GM10266 (cell line): ENCODE measurements at regions not wholly inside any gene's neighbourhood (a gene's known extent, or its start where the extent isn't known, plus 50 kb on each side); places are given as distances from the start of the nearest gene placed in this dataset.
A peak's percentile ranks its signal among the peaks of the same experiment; 100 is the strongest.

Experiments
- DNase-seq: peaks from one replicate; pipeline ENCODE4 v3.0.0; 2012; ENCODE audit errors: extremely low spot score
- TF ChIP-seq, protein P1 (sequence below): IDR thresholded peaks from 2 replicates; pipeline ENCODE4 v1.5.1; 2012; ENCODE audit warnings: mild to moderate bottlenecking, low read depth; ENCODE audit not compliant: control insufficient read depth, insufficient read depth; ENCODE audit errors: missing control alignments

DNA sequence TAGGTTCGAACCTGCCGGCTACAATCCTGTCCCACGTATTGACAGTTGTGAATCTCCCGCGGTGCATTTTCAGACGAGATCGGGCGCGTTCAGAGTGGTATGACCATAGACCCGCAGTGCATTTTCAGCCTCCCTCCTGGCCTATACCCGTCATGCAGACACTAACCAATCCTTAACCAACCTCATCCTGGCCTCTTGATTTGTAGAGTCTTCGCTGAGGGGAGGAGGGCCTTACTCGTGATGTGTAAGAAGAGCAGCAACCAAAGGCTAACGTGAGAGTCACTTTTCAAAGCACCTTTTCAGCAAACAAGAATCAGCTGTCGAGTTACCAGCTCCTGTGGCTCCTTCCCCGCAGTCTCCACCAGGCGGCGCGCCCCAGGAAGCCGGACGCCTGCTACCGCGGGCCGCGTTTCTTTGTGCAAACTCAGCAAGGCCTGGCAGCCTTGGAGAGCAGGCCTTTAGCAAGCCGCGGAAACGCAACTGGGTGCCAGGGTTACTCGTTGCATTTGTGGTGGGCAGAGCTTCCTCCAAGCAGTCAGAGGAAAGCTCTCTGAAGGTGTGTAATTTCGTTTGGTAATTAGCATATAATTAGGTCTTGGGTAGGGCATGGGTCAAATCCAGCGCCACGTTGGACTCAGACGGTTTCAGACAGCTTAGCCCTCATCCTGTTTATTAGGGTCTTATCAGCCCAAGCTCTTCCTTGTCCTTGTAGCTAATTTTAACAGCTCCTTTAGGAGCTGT is 139.8 kb downstream of the OR2B2 start:
- DNase-seq = peak; percentile 75
- TF ChIP-seq, protein P1, sequence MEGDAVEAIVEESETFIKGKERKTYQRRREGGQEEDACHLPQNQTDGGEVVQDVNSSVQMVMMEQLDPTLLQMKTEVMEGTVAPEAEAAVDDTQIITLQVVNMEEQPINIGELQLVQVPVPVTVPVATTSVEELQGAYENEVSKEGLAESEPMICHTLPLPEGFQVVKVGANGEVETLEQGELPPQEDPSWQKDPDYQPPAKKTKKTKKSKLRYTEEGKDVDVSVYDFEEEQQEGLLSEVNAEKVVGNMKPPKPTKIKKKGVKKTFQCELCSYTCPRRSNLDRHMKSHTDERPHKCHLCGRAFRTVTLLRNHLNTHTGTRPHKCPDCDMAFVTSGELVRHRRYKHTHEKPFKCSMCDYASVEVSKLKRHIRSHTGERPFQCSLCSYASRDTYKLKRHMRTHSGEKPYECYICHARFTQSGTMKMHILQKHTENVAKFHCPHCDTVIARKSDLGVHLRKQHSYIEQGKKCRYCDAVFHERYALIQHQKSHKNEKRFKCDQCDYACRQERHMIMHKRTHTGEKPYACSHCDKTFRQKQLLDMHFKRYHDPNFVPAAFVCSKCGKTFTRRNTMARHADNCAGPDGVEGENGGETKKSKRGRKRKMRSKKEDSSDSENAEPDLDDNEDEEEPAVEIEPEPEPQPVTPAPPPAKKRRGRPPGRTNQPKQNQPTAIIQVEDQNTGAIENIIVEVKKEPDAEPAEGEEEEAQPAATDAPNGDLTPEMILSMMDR = peak; percentile 88

GRCh38 chr6:27771235-27771634 is 141.0 kb downstream of the OR2B2 start:
- TF ChIP-seq, protein P1 = no peak
- no peak for DNase-seq

- DNase-seq = no peak
- TF ChIP-seq, protein P1 = no peak
These were observed 141.5 kb downstream of the OR2B2 start for GRCh38 chr6:27770724-27771123.

GRCh38 chr6:27768556-27768955 is 143.6 kb downstream of the OR2B2 start:
- TF ChIP-seq, protein P1 = no peak

GRCh38 chr6:27767851-27768250 is 144.3 kb downstream of the OR2B2 start:
- TF ChIP-seq, protein P1 = no peak
- no peak for DNase-seq

More at GRCh38 chr6:27768556-27768955, 143.6 kb downstream of the OR2B2 start:
- no peak for DNase-seq

DNA sequence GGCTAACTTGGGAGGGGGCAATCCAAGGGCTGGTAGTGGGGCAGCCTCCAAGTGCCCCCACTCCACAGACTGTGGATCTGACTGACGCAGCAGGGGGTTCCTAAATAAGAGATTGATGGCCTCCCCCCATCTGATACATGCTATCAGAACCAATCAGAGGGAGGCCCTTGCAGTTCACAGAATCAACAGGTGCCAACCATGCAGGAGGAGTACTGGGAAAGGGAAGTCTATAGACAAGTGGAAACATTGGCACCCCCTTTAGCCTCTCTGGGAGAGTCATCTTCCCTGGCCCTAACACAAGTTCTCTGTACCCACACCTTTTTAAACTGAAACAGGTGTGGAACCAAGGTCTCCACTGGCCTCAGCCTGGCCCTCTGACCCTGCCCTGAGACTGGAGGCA is 145.8 kb downstream of the OR2B2 start:
- DNase-seq = no peak
- TF ChIP-seq, protein P1 = no peak

- TF ChIP-seq, protein P1 = no peak
- no peak for DNase-seq
These were observed 147.1 kb downstream of the OR2B2 start for GRCh38 chr6:27765028-27765590.
